Neural cell (in vitro differentiated cells): ENCODE measurements at regions not wholly inside any gene's neighbourhood (a gene's known extent, or its start where the extent isn't known, plus 50 kb on each side); places are given as distances from the start of the nearest gene placed in this dataset.
A peak's percentile ranks its signal among the peaks of the same experiment; 100 is the strongest.

Experiments
- H2AFZ ChIP-seq: fragments of 200-600, 300-800 bp; sonication (generic), shearing (Covaris generic); 2 replicates; pipeline ENCODE4 v1.6.0; 2014; ENCODE audit warnings: low read depth, mild to moderate bottlenecking, antibody characterized with exemption, low read length, moderate library complexity
- H3F3A ChIP-seq: fragments of 200-600 bp; shearing (Covaris generic); 2 replicates; pipeline ENCODE4 v1.6.1; 2016; ENCODE audit warnings: mild to moderate bottlenecking, moderate library complexity, mixed read lengths, antibody characterized with exemption, low read length; ENCODE audit not compliant: insufficient read depth, poor library complexity, severe bottlenecking
- H3K27ac ChIP-seq: fragments of 200-600, 300-800 bp; sonication (generic), shearing (Covaris generic); 2 replicates; pipeline ENCODE4 v1.5.1; 2014; ENCODE audit warnings: mild to moderate bottlenecking, low read length, moderate library complexity
- H3K27me3 ChIP-seq: fragments of 300-800, 200-600 bp; sonication (generic), shearing (Covaris generic); 2 replicates; pipeline ENCODE4 v1.6.0; 2014; ENCODE audit warnings: mild to moderate bottlenecking, low read depth, low read length, moderate library complexity; ENCODE audit not compliant: insufficient read depth
- H3K36me3 ChIP-seq: fragments of 300-800, 200-600 bp; sonication (generic), shearing (Covaris generic); 2 replicates; pipeline ENCODE4 v1.5.1; 2014; ENCODE audit warnings: mild to moderate bottlenecking, antibody characterized with exemption, low read length, moderate library complexity; ENCODE audit not compliant: insufficient read depth
- H3K4me2 ChIP-seq: fragments of 300-800, 200-600 bp; sonication (generic), shearing (Covaris generic); 2 replicates; pipeline ENCODE4 v1.6.0; 2014; ENCODE audit warnings: mild to moderate bottlenecking, low read length
- H3K4me3 ChIP-seq: fragments of 300-800, 200-600 bp; sonication (generic), shearing (Covaris generic); 2 replicates; pipeline ENCODE4 v1.5.1; 2014; ENCODE audit warnings: mild to moderate bottlenecking, low read length, moderate library complexity
- H3K79me2 ChIP-seq: fragments of 200-600 bp; shearing (Covaris generic); replicated peaks from 2 replicates; pipeline ENCODE4 v1.6.0; 2014; ENCODE audit warnings: mild to moderate bottlenecking, low read length, moderate library complexity; ENCODE audit not compliant: insufficient read depth
- H3K9ac ChIP-seq: fragments of 300-800, 200-600 bp; sonication (generic), shearing (Covaris generic); 2 replicates; pipeline ENCODE4 v1.6.1; 2016; ENCODE audit warnings: mild to moderate bottlenecking, low read length, mixed read lengths
- H3K9me2 ChIP-seq: fragments of 200-600 bp; shearing (Covaris generic); 2 replicates; pipeline ENCODE4 v1.6.1; 2016; ENCODE audit warnings: mild to moderate bottlenecking, low read length, mixed read lengths; ENCODE audit not compliant: insufficient read depth
- H3K9me3 ChIP-seq: fragments of 200-600, 300-800 bp; sonication (generic), shearing (Covaris generic); 2 replicates; pipeline ENCODE4 v1.6.1; 2016; ENCODE audit warnings: mild to moderate bottlenecking, mixed run types, low read length, moderate library complexity, mixed read lengths
- H4K20me1 ChIP-seq: fragments of 200-600 bp; shearing (Covaris generic); 2 replicates; pipeline ENCODE4 v1.6.1; 2016; ENCODE audit warnings: mild to moderate bottlenecking, mixed run types; ENCODE audit not compliant: insufficient read depth
- EP300 ChIP-seq: fragments of 450-650 bp; conservative IDR thresholded peaks from 2 replicates; pipeline ENCODE4 v1.6.1; 2014; ENCODE audit warnings: antibody characterized with exemption, mild to moderate bottlenecking, moderate library complexity; ENCODE audit not compliant: poor library complexity, severe bottlenecking
- POLR2AphosphoS5 ChIP-seq: IDR thresholded peaks from 2 replicates; pipeline ENCODE4 v1.6.1; 2012
- RAD21 ChIP-seq: fragments of 450-650 bp; conservative IDR thresholded peaks from 2 replicates; pipeline ENCODE4 v1.6.1; 2014; ENCODE audit warnings: antibody characterized with exemption, mild to moderate bottlenecking, moderate library complexity
- REST ChIP-seq: IDR thresholded peaks from 2 replicates; pipeline ENCODE4 v1.6.1; 2012; ENCODE audit warnings: borderline replicate concordance
- SMC3 ChIP-seq: fragments of 450-650 bp; conservative IDR thresholded peaks from 2 replicates; pipeline ENCODE4 v1.6.1; 2014; ENCODE audit warnings: antibody characterized with exemption, mild to moderate bottlenecking, moderate library complexity; ENCODE audit not compliant: poor library complexity
- TAF1 ChIP-seq: IDR thresholded peaks from 2 replicates; pipeline ENCODE4 v1.6.1; 2012; ENCODE audit warnings: low read depth
- TF ChIP-seq, protein P1 (sequence below): fragments of 450-650 bp; IDR thresholded peaks from 2 replicates; pipeline ENCODE4 v1.5.1; 2014; ENCODE audit warnings: antibody characterized with exemption, mild to moderate bottlenecking, moderate library complexity; ENCODE audit not compliant: poor library complexity, severe bottlenecking

GRCh38 chr13:100812982-100813584, 138.5 kb upstream of the TMTC4 start:
- TF ChIP-seq EP300 (no peak), POLR2AphosphoS5 (no peak), TAF1 (no peak), SMC3 (no peak), REST (no peak)
- TF ChIP-seq, protein P1, sequence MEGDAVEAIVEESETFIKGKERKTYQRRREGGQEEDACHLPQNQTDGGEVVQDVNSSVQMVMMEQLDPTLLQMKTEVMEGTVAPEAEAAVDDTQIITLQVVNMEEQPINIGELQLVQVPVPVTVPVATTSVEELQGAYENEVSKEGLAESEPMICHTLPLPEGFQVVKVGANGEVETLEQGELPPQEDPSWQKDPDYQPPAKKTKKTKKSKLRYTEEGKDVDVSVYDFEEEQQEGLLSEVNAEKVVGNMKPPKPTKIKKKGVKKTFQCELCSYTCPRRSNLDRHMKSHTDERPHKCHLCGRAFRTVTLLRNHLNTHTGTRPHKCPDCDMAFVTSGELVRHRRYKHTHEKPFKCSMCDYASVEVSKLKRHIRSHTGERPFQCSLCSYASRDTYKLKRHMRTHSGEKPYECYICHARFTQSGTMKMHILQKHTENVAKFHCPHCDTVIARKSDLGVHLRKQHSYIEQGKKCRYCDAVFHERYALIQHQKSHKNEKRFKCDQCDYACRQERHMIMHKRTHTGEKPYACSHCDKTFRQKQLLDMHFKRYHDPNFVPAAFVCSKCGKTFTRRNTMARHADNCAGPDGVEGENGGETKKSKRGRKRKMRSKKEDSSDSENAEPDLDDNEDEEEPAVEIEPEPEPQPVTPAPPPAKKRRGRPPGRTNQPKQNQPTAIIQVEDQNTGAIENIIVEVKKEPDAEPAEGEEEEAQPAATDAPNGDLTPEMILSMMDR = no peak
- no peaks in the 10 kb centered on the region for H3K9me2 ChIP-seq
- no peaks in the 10 kb centered on the region for H3K36me3 ChIP-seq
- no peak overlapping the region for H2AFZ ChIP-seq
- no peak overlapping the region for H3K4me2 ChIP-seq
- no peak overlapping the region for H3K4me3 ChIP-seq
- H3K79me2 ChIP-seq = no peaks in the 10 kb centered on the region
- no peaks in the 10 kb centered on the region for H3F3A ChIP-seq
- no peaks in the 10 kb centered on the region for H3K27me3 ChIP-seq
- no peaks in the 10 kb centered on the region for H3K9me3 ChIP-seq
- no peaks in the 10 kb centered on the region for H4K20me1 ChIP-seq
- H3K27ac ChIP-seq = no peak overlapping the region
- no peak overlapping the region for H3K9ac ChIP-seq

GRCh38 chr13:100811928-100812327, 137.3 kb upstream of the TMTC4 start:
- no peak overlapping the region for H3K27ac ChIP-seq
- peak overlapping the region; percentile 27 for H3K4me3 ChIP-seq
- no peak overlapping the region for H2AFZ ChIP-seq
- no peak for TF ChIP-seq TAF1
- TF ChIP-seq RAD21 = no peak
- TF ChIP-seq, protein P1 = no peak
- TF ChIP-seq EP300 = no peak
- TF ChIP-seq POLR2AphosphoS5 = no peak
- no peak for TF ChIP-seq SMC3
- TF ChIP-seq REST = no peak
- H3K4me2 ChIP-seq = no peak overlapping the region
- H3K27me3 ChIP-seq = no peaks in the 10 kb centered on the region
- no peaks in the 10 kb centered on the region for H4K20me1 ChIP-seq
- no peaks in the 10 kb centered on the region for H3F3A ChIP-seq
- H3K36me3 ChIP-seq = no peaks in the 10 kb centered on the region
- H3K9me2 ChIP-seq = no peaks in the 10 kb centered on the region
- no peaks in the 10 kb centered on the region for H3K9me3 ChIP-seq
- H3K79me2 ChIP-seq = no peaks in the 10 kb centered on the region
- no peak overlapping the region for H3K9ac ChIP-seq
